GM18505 (cell line): ENCODE measurements at regions not wholly inside any gene's neighbourhood (a gene's known extent, or its start where the extent isn't known, plus 50 kb on each side); places are given as distances from the start of the nearest gene placed in this dataset.

Experiments used
- ATAC-seq: cut with Tn5 transposase; IDR thresholded peaks from one replicate; pipeline ENCODE4 v1.9.1; 2021; ENCODE audit not compliant: unreplicated experiment
- POLR2A ChIP-seq: IDR thresholded peaks from 4 replicates; pipeline ENCODE4 v1.6.1; 2011; ENCODE audit warnings: borderline replicate concordance; ENCODE audit not compliant: insufficient read depth, insufficient read length; ENCODE audit errors: extremely low read depth

- TF ChIP-seq POLR2A, result no peak
- ATAC-seq, result peak; percentile 87
Measured at GRCh38 chr3:177589911-177590381, 392.7 kb upstream of the TBL1XR1 start.

- TF ChIP-seq POLR2A, result no peak
- no peak for ATAC-seq
Measured at GRCh38 chr3:177590826-177591225, 393.5 kb upstream of the TBL1XR1 start.

- TF ChIP-seq POLR2A, result no peak
- no peak for ATAC-seq
Measured at GRCh38 chr3:177591379-177591778, 394.1 kb upstream of the TBL1XR1 start.

GRCh38 chr3:177594096-177594495 is 396.8 kb upstream of the TBL1XR1 start:
- no peak for ATAC-seq
- TF ChIP-seq POLR2A, result no peak

GRCh38 chr3:177595530-177596188 is 398.4 kb upstream of the TBL1XR1 start:
- no peak for ATAC-seq
- TF ChIP-seq POLR2A, result no peak

- no peak for ATAC-seq
- TF ChIP-seq POLR2A, result no peak
Measured at GRCh38 chr3:177596248-177596815, 399.1 kb upstream of the TBL1XR1 start.

- no peak for ATAC-seq
- no peak for TF ChIP-seq POLR2A
Measured at GRCh38 chr3:177596816-177597271, 399.6 kb upstream of the TBL1XR1 start.

- ATAC-seq, result peak; percentile 89
- no peak for TF ChIP-seq POLR2A
Measured at GRCh38 chr3:177597311-177598096, 400.2 kb upstream of the TBL1XR1 start.

- ATAC-seq, result no peak
- TF ChIP-seq POLR2A, result no peak
Measured at GRCh38 chr3:177598097-177598833, 401.0 kb upstream of the TBL1XR1 start.

- no peak for ATAC-seq
- TF ChIP-seq POLR2A, result no peak
Measured at GRCh38 chr3:177599326-177599725, 402.0 kb upstream of the TBL1XR1 start.

- no peak for TF ChIP-seq POLR2A
- ATAC-seq, result no peak
Measured at GRCh38 chr3:177599837-177600236, 402.6 kb upstream of the TBL1XR1 start.

- TF ChIP-seq POLR2A, result no peak
- ATAC-seq, result no peak
Measured at GRCh38 chr3:177600411-177600810, 403.1 kb upstream of the TBL1XR1 start.

GRCh38 chr3:177601152-177601551 is 403.9 kb upstream of the TBL1XR1 start:
- no peak for TF ChIP-seq POLR2A
- ATAC-seq, result no peak
